H9 (cell line): ENCODE measurements at regions not wholly inside any gene's neighbourhood (a gene's known extent, or its start where the extent isn't known, plus 50 kb on each side); places are given as distances from the start of the nearest gene placed in this dataset.

Source experiments
- DNase-seq: peaks from one replicate; pipeline ENCODE4 v3.0.0-alpha.2; 2017
- H2AFZ ChIP-seq: one replicate; pipeline ENCODE4 v1.6.1; 2013; ENCODE audit warnings: mild to moderate bottlenecking, low read length, control low read depth, moderate library complexity
- H2AK5ac ChIP-seq: 2 replicates; pipeline ENCODE4 v1.6.1; 2013; ENCODE audit warnings: low read length, control low read depth, mixed read lengths; ENCODE audit not compliant: insufficient read length
- H2BK120ac ChIP-seq: one replicate; pipeline ENCODE4 v1.6.1; 2013; ENCODE audit warnings: low read depth, mild to moderate bottlenecking, low read length, control low read depth, inconsistent platforms; ENCODE audit not compliant: poor library complexity, severe bottlenecking
- H2BK12ac ChIP-seq: 2 replicates; pipeline ENCODE4 v1.6.1; 2013; ENCODE audit warnings: low read length, control low read depth, mixed read lengths, low read depth; ENCODE audit not compliant: insufficient read length
- H2BK15ac ChIP-seq: 2 replicates; pipeline ENCODE4 v1.6.1; 2013; ENCODE audit warnings: low read depth, low read length, control low read depth
- H2BK20ac ChIP-seq: one replicate; pipeline ENCODE4 v1.6.1; 2013; ENCODE audit warnings: low read depth, mild to moderate bottlenecking, low read length, control low read depth, inconsistent platforms; ENCODE audit not compliant: poor library complexity, severe bottlenecking
- H2BK5ac ChIP-seq: 2 replicates; pipeline ENCODE4 v1.6.1; 2013; ENCODE audit warnings: low read length, control low read depth, mixed read lengths; ENCODE audit not compliant: insufficient read length
- H3K14ac ChIP-seq: 2 replicates; pipeline ENCODE4 v1.6.1; 2013; ENCODE audit warnings: low read length, control low read depth; ENCODE audit not compliant: insufficient read depth
- H3K18ac ChIP-seq: 2 replicates; pipeline ENCODE4 v1.6.1; 2013; ENCODE audit warnings: low read depth, mild to moderate bottlenecking, mixed read lengths, low read length, control low read depth; ENCODE audit not compliant: insufficient read length
- H3K23ac ChIP-seq: 2 replicates; pipeline ENCODE4 v1.6.1; 2013; ENCODE audit warnings: low read length, control low read depth, mixed read lengths, low read depth; ENCODE audit not compliant: insufficient read length
- H3K23me2 ChIP-seq: 2 replicates; pipeline ENCODE4 v1.6.1; 2013; ENCODE audit warnings: low read depth, mild to moderate bottlenecking, mixed read lengths, low read length, control low read depth; ENCODE audit not compliant: insufficient read length, poor library complexity, severe bottlenecking
- H3K27ac ChIP-seq: 2 replicates; pipeline ENCODE4 v1.5.1; 2013; ENCODE audit warnings: low read length, control low read depth, mixed read lengths, low read depth; ENCODE audit not compliant: insufficient read length
- H3K27me3 ChIP-seq: 2 replicates; pipeline ENCODE4 v1.6.1; 2013; ENCODE audit warnings: low read length, control low read depth, inconsistent platforms; ENCODE audit not compliant: insufficient read depth
- H3K4ac ChIP-seq: 2 replicates; pipeline ENCODE4 v1.6.1; 2013; ENCODE audit warnings: low read depth, mild to moderate bottlenecking, control low read depth, inconsistent platforms, low read length, moderate library complexity
- H3K4me1 ChIP-seq: 2 replicates; pipeline ENCODE4 v1.6.1; 2013; ENCODE audit warnings: low read length, control low read depth, inconsistent platforms; ENCODE audit not compliant: insufficient read depth
- H3K4me2 ChIP-seq: 2 replicates; pipeline ENCODE4 v1.6.1; 2013; ENCODE audit warnings: low read length, control low read depth, mixed read lengths; ENCODE audit not compliant: insufficient read length, insufficient read depth
- H3K56ac ChIP-seq: 2 replicates; pipeline ENCODE4 v1.6.1; 2013; ENCODE audit warnings: low read depth, mild to moderate bottlenecking, mixed read lengths, low read length, control low read depth; ENCODE audit not compliant: insufficient read length
- H3K79me1 ChIP-seq: 2 replicates; pipeline ENCODE4 v1.6.1; 2013; ENCODE audit warnings: low read depth, mild to moderate bottlenecking, moderate library complexity, low read length, control low read depth, inconsistent platforms; ENCODE audit not compliant: insufficient read depth, poor library complexity, severe bottlenecking
- H3K79me2 ChIP-seq: 2 replicates; pipeline ENCODE4 v1.6.1; 2013; ENCODE audit warnings: low read length, control low read depth, inconsistent platforms; ENCODE audit not compliant: insufficient read depth
- H3K9ac ChIP-seq: 2 replicates; pipeline ENCODE4 v1.6.1; 2013; ENCODE audit warnings: low read length, control low read depth, mixed read lengths; ENCODE audit not compliant: insufficient read length; ENCODE audit errors: extremely low read depth
- H3K9me3 ChIP-seq: one replicate; pipeline ENCODE4 v1.6.1; 2013; ENCODE audit warnings: low read depth, low read length, inconsistent platforms; ENCODE audit not compliant: control insufficient read depth
- H3T11ph ChIP-seq: one replicate; pipeline ENCODE4 v1.6.1; 2013; ENCODE audit warnings: mild to moderate bottlenecking, low read length, control low read depth, inconsistent platforms
- H4K20me1 ChIP-seq: one replicate; pipeline ENCODE4 v1.6.1; 2013; ENCODE audit not compliant: control insufficient read depth, insufficient read length, insufficient read depth
- H4K5ac ChIP-seq: 2 replicates; pipeline ENCODE4 v1.6.1; 2013; ENCODE audit warnings: low read depth, mild to moderate bottlenecking, mixed read lengths, low read length, control low read depth; ENCODE audit not compliant: insufficient read length
- H4K8ac ChIP-seq: replicated peaks from 2 replicates; pipeline ENCODE4 v1.6.1; 2013; ENCODE audit warnings: low read length, control low read depth, mixed read lengths, low read depth; ENCODE audit not compliant: insufficient read length
- H4K91ac ChIP-seq: 2 replicates; pipeline ENCODE4 v1.6.1; 2013; ENCODE audit warnings: low read depth, mild to moderate bottlenecking, moderate library complexity, mixed read lengths, low read length, control low read depth; ENCODE audit not compliant: insufficient read length
- H3K27ac Mint-ChIP-seq, 3 experiments: 2 replicates in 2 of 3; 3 replicates in 1 of 3; pipeline ENCODE4 v1.8.0; 2020 to 2021; ENCODE audit warnings: mixed read lengths in 3 of 3, mild to moderate bottlenecking in 1 of 3, moderate library complexity in 1 of 3
- H3K27me3 Mint-ChIP-seq: 2 replicates; pipeline ENCODE4 v1.8.0; 2021; ENCODE audit warnings: low read depth, mild to moderate bottlenecking, moderate library complexity, mixed read lengths
- H3K36me3 Mint-ChIP-seq, 3 experiments: 2 replicates in 2 of 3; 3 replicates in 1 of 3; pipeline ENCODE4 v1.8.0; 2020 to 2021; ENCODE audit warnings: low read depth in 3 of 3, mixed read lengths in 3 of 3; ENCODE audit not compliant: insufficient read depth in 1 of 3
- H3K4me1 Mint-ChIP-seq, 2 experiments: 2 replicates each; pipeline ENCODE4 v1.8.0; 2020; ENCODE audit warnings: mixed read lengths in 2 of 2
- H3K4me3 Mint-ChIP-seq, 2 experiments: 2 replicates in 1 of 2; 3 replicates in 1 of 2; pipeline ENCODE4 v1.8.0; 2020 to 2021; ENCODE audit warnings: mild to moderate bottlenecking in 2 of 2, mixed read lengths in 2 of 2, moderate library complexity in 1 of 2
- H3K9me3 Mint-ChIP-seq, 2 experiments: 2 replicates in 1 of 2; 3 replicates in 1 of 2; pipeline ENCODE4 v1.8.0; 2020; ENCODE audit warnings: mild to moderate bottlenecking in 2 of 2, mixed read lengths in 2 of 2, moderate library complexity in 1 of 2
- WGBS: extraction: QIAGEN DNeasy Blood & Tissue Kit; methylation state at CpG from one replicate; pipeline ENCODE4 v1.1.7; 2013; ENCODE audit warnings: missing lambda C conversion rate, low lambda C conversion rate, mixed read lengths; ENCODE audit not compliant: insufficient read length; ENCODE audit errors: extremely low coverage; 5-methylcytosine and 5-hydroxymethylcytosine counted together
- TF ChIP-seq, protein P1 (sequence below): fragments of 200-600 bp; sonication (generic); conservative IDR thresholded peaks from 3 replicates; pipeline ENCODE4 v1.8.0; 2021; ENCODE audit warnings: antibody characterized with exemption, mild to moderate bottlenecking

DNA sequence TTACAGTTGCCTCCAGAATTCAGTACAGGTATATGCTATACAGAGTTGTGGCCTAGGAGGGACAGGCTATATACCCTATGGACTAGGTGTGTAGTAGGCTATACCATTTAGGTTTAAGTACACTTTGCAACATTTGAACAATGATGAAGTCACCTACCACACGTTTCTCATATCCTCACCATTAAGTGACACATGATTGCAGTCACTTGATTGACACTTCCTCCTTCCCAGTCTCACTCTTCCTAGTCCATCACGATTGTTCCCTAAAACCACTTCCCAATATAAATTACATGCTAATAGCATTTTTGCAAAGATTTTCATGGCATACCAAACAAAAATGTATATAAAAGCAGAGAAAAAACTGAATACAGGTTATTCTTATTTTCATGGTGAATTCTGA lies 312.2 kb downstream of the EPB41L4A start:
- H3K9me3 ChIP-seq = no peaks in the 10 kb centered on the region
- H3T11ph ChIP-seq = no peak overlapping the region
- DNase-seq = no peak
- H3K4me2 ChIP-seq = no peak overlapping the region
- no peak overlapping the region for H3K18ac ChIP-seq
- no peak overlapping the region for H4K5ac ChIP-seq
- Mint-ChIP-seq H3K9me3 (no peaks in the 10 kb centered on the region), H3K4me3 (no peak overlapping the region), H3K36me3 (no peaks in the 10 kb centered on the region), H3K4me1 (peaks cover 7 to 9% of the 10 kb centered on the region in 2 experiments), H3K27me3 (no peaks in the 10 kb centered on the region; the same call in 1 of the 2 replicates), H3K27ac (no peak overlapping the region)
- TF ChIP-seq, protein P1, sequence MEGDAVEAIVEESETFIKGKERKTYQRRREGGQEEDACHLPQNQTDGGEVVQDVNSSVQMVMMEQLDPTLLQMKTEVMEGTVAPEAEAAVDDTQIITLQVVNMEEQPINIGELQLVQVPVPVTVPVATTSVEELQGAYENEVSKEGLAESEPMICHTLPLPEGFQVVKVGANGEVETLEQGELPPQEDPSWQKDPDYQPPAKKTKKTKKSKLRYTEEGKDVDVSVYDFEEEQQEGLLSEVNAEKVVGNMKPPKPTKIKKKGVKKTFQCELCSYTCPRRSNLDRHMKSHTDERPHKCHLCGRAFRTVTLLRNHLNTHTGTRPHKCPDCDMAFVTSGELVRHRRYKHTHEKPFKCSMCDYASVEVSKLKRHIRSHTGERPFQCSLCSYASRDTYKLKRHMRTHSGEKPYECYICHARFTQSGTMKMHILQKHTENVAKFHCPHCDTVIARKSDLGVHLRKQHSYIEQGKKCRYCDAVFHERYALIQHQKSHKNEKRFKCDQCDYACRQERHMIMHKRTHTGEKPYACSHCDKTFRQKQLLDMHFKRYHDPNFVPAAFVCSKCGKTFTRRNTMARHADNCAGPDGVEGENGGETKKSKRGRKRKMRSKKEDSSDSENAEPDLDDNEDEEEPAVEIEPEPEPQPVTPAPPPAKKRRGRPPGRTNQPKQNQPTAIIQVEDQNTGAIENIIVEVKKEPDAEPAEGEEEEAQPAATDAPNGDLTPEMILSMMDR = no peak
- H2AFZ ChIP-seq = no peak overlapping the region
- H3K23me2 ChIP-seq = no peaks in the 10 kb centered on the region
- no peak overlapping the region for H2BK12ac ChIP-seq
- H2BK120ac ChIP-seq = no peak overlapping the region
- no peaks in the 10 kb centered on the region for H4K20me1 ChIP-seq
- H4K91ac ChIP-seq = no peak overlapping the region
- H4K8ac ChIP-seq = no peak overlapping the region
- WGBS = no CpG with 5 or more reads among the region's 2 CpGs
- no peak overlapping the region for H2BK5ac ChIP-seq
- no peaks in the 10 kb centered on the region for H3K79me2 ChIP-seq
- no peak overlapping the region for H3K23ac ChIP-seq
- H3K9ac ChIP-seq = no peak overlapping the region
- no peak overlapping the region for H3K56ac ChIP-seq
- no peak overlapping the region for H3K4ac ChIP-seq
- H3K27me3 ChIP-seq = no peaks in the 10 kb centered on the region
- no peak overlapping the region for H2BK15ac ChIP-seq
- no peak overlapping the region for H2AK5ac ChIP-seq
- H2BK20ac ChIP-seq = no peak overlapping the region
- no peak overlapping the region for H3K27ac ChIP-seq
- H3K79me1 ChIP-seq = no peaks in the 10 kb centered on the region
- no peak overlapping the region for H3K14ac ChIP-seq
- no peaks in the 10 kb centered on the region for H3K4me1 ChIP-seq
